Liver (tissue), 7 donors: ENCODE measurements at regions not wholly inside any gene's neighbourhood (a gene's known extent, or its start where the extent isn't known, plus 50 kb on each side); places are given as distances from the start of the nearest gene placed in this dataset.

Experiments
- DNase-seq: peaks from one replicate; pipeline ENCODE4 v3.0.0-alpha.2; 2017; ENCODE audit warnings: low spot score
- H3K27ac ChIP-seq, 2 donors: one replicate each; pipeline ENCODE4 v1.7.0; 2013; ENCODE audit warnings: inconsistent platforms in 2 of 2, low read length in 2 of 2, control low read depth in 1 of 2, low read depth in 1 of 2, mild to moderate bottlenecking in 1 of 2
- H3K27me3 ChIP-seq, 4 donors: one replicate each; pipeline versions ENCODE4 v1.6.1 to v1.7.0; 2013; ENCODE audit warnings: low read length in 3 of 4, inconsistent platforms in 1 of 4, mild to moderate bottlenecking in 1 of 4, moderate library complexity in 1 of 4; ENCODE audit not compliant: control insufficient read depth in 4 of 4, insufficient read depth in 4 of 4
- H3K36me3 ChIP-seq, 4 donors: one replicate each; pipeline versions ENCODE4 v1.6.1 to v1.7.0; 2013; ENCODE audit warnings: low read length in 3 of 4, mild to moderate bottlenecking in 3 of 4, low read depth in 1 of 4, moderate library complexity in 1 of 4; ENCODE audit not compliant: control insufficient read depth in 4 of 4, insufficient read depth in 3 of 4
- H3K4me1 ChIP-seq, 4 donors: one replicate each; pipeline versions ENCODE4 v1.6.1 to v1.7.0; 2013; ENCODE audit warnings: low read length in 3 of 4, mild to moderate bottlenecking in 3 of 4, moderate library complexity in 1 of 4; ENCODE audit not compliant: control insufficient read depth in 4 of 4, insufficient read depth in 4 of 4
- H3K4me3 ChIP-seq, 3 donors: one replicate each; pipeline versions ENCODE4 v1.6.1 to v1.7.0; 2013; ENCODE audit warnings: low read length in 3 of 3, control low read depth in 1 of 3, low read depth in 1 of 3, mild to moderate bottlenecking in 1 of 3
- H3K9ac ChIP-seq, 2 donors: one replicate each; pipeline ENCODE4 v1.7.0; 2013; ENCODE audit warnings: low read length in 2 of 2, mild to moderate bottlenecking in 2 of 2, moderate library complexity in 2 of 2, control low read depth in 1 of 2, low read depth in 1 of 2
- H3K9me3 ChIP-seq, 4 donors: one replicate each; pipeline versions ENCODE4 v1.6.1 to v1.7.0; 2013; ENCODE audit warnings: low read length in 3 of 4; ENCODE audit not compliant: control insufficient read depth in 4 of 4
- ATF3 ChIP-seq: IDR thresholded peaks from 2 replicates; pipeline ENCODE4 v1.6.1; 2016; ENCODE audit warnings: antibody characterized with exemption
- EGR1 ChIP-seq, 2 donors: IDR thresholded peaks; 2 replicates each; pipeline ENCODE4 v1.6.1; 2016 to 2018; ENCODE audit warnings: antibody characterized with exemption in 2 of 2, low read depth in 2 of 2
- FOXA1 ChIP-seq: IDR thresholded peaks from 2 replicates; pipeline ENCODE4 v1.6.1; 2016; ENCODE audit warnings: antibody characterized with exemption
- GABPA ChIP-seq, 2 donors: IDR thresholded peaks in 1 of 2; conservative IDR thresholded peaks in 1 of 2; 2 replicates each; pipeline ENCODE4 v1.6.1; 2016; ENCODE audit warnings: antibody characterized with exemption in 2 of 2, mild to moderate bottlenecking in 1 of 2, moderate library complexity in 1 of 2
- HNF4A ChIP-seq, 2 donors: conservative IDR thresholded peaks; 2 replicates each; pipeline ENCODE4 v1.6.1; 2016; ENCODE audit warnings: antibody characterized with exemption in 2 of 2, mild to moderate bottlenecking in 2 of 2
- HNF4G ChIP-seq: IDR thresholded peaks from 2 replicates; pipeline ENCODE4 v1.6.1; 2016; ENCODE audit warnings: antibody characterized with exemption
- JUND ChIP-seq, 2 donors: IDR thresholded peaks; 2 replicates each; pipeline ENCODE4 v1.6.1; 2016; ENCODE audit warnings: antibody characterized with exemption in 2 of 2
- NR2F2 ChIP-seq: IDR thresholded peaks from 2 replicates; pipeline ENCODE4 v1.6.1; 2016; ENCODE audit warnings: antibody characterized with exemption
- RAD21 ChIP-seq, 2 donors: IDR thresholded peaks; 2 replicates each; pipeline ENCODE4 v1.6.1; 2016; ENCODE audit warnings: antibody characterized with exemption in 2 of 2, mild to moderate bottlenecking in 2 of 2
- REST ChIP-seq: IDR thresholded peaks from 2 replicates; pipeline ENCODE4 v1.6.1; 2016; ENCODE audit warnings: antibody characterized with exemption, mild to moderate bottlenecking
- TAF1 ChIP-seq: conservative IDR thresholded peaks from 2 replicates; pipeline ENCODE4 v1.6.1; 2016; ENCODE audit warnings: antibody characterized with exemption, mild to moderate bottlenecking
- YY1 ChIP-seq: IDR thresholded peaks from 2 replicates; pipeline ENCODE4 v1.6.1; 2016; ENCODE audit warnings: antibody characterized with exemption, mild to moderate bottlenecking
- ZBTB33 ChIP-seq: IDR thresholded peaks from 2 replicates; pipeline ENCODE4 v1.6.1; 2016; ENCODE audit warnings: antibody characterized with exemption
- WGBS: extraction: QIAGEN DNeasy Blood & Tissue Kit; methylation state at CpG from one replicate; pipeline ENCODE4 v1.1.7; 2013; 5-methylcytosine and 5-hydroxymethylcytosine counted together
- donor health status: healthy.
- donor health status: healthy.
- donor health status: healthy.
- donor health status: healthy.

- TF ChIP-seq GABPA (IDR thresholded peaks at IDR 0.05 in 1 of 2, conservative IDR thresholded peaks at IDR 0.05 in 1 of 2) (no peak), EGR1 (IDR thresholded peaks at IDR 0.05; ENCODE audit: low read depth in 2 of 2) (no peak)
Measured at GRCh38 chr2:84204995-84205394, 254.1 kb downstream of the SUCLG1 start (continued).

- 84% methylated on average over 4 of the region's 4 CpGs for WGBS
- no peak for DNase-seq
- Histone ChIP-seq H3K27me3 (no peaks in the 10 kb centered on the region), H3K27ac (no peak overlapping the region), H3K9ac (no peak overlapping the region), H3K36me3 (no peaks in the 10 kb centered on the region), H3K4me3 (no peak overlapping the region), H3K4me1 (no peaks in the 10 kb centered on the region), H3K9me3 (no peaks in the 10 kb centered on the region)
- TF ChIP-seq NR2F2, result no peak
Measured at GRCh38 chr2:84202166-84202565, 256.9 kb downstream of the SUCLG1 start.

- no peak overlapping the region for H3K4me3 ChIP-seq
- H3K4me1 ChIP-seq, result no peaks in the 10 kb centered on the region
- H3K27me3 ChIP-seq, result no peaks in the 10 kb centered on the region
- H3K9ac ChIP-seq, result no peak overlapping the region
- DNase-seq, result no peak
- H3K9me3 ChIP-seq, result no peaks in the 10 kb centered on the region
- WGBS, result 73% methylated on average over 5 of the region's 5 CpGs
- H3K27ac ChIP-seq, result no peak overlapping the region
- H3K36me3 ChIP-seq, result no peaks in the 10 kb centered on the region
- no peak for TF ChIP-seq TAF1
Measured at GRCh38 chr2:84201158-84201557, 257.9 kb downstream of the SUCLG1 start.

- H3K36me3 ChIP-seq, result no peaks in the 10 kb centered on the region
- no peak overlapping the region for H3K4me3 ChIP-seq
- H3K27ac ChIP-seq, result no peak overlapping the region
- H3K9me3 ChIP-seq, result no peaks in the 10 kb centered on the region
- TF ChIP-seq FOXA1, result no peak
- TF ChIP-seq RAD21 (IDR thresholded peaks at IDR 0.05), result no peak
- TF ChIP-seq YY1, result no peak
- TF ChIP-seq GABPA (IDR thresholded peaks at IDR 0.05 in 1 of 2, conservative IDR thresholded peaks at IDR 0.05 in 1 of 2), result no peak
- TF ChIP-seq HNF4G, result no peak
- no peak for TF ChIP-seq ATF3
- H3K27me3 ChIP-seq, result no peaks in the 10 kb centered on the region
- H3K4me1 ChIP-seq, result no peaks in the 10 kb centered on the region
- DNase-seq, result no peak
- H3K9ac ChIP-seq, result no peak overlapping the region
- 85% methylated on average over 1 of the region's 1 CpG for WGBS
Measured at GRCh38 chr2:84197901-84198300, 261.2 kb downstream of the SUCLG1 start.

- 81% methylated on average over 3 of the region's 3 CpGs for WGBS
- no peak overlapping the region for H3K4me3 ChIP-seq
- H3K9me3 ChIP-seq, result no peaks in the 10 kb centered on the region
- H3K27me3 ChIP-seq, result no peaks in the 10 kb centered on the region
- no peaks in the 10 kb centered on the region for H3K36me3 ChIP-seq
- no peak overlapping the region for H3K27ac ChIP-seq
- no peak for DNase-seq
- no peak overlapping the region for H3K9ac ChIP-seq
- H3K4me1 ChIP-seq, result no peaks in the 10 kb centered on the region
- no peak for TF ChIP-seq ATF3
- no peak for TF ChIP-seq EGR1 (IDR thresholded peaks at IDR 0.05; ENCODE audit: low read depth in 2 of 2)
- TF ChIP-seq FOXA1, result no peak
- TF ChIP-seq JUND (IDR thresholded peaks at IDR 0.05), result no peak
- no peak for TF ChIP-seq HNF4G
- no peak for TF ChIP-seq YY1
- no peak for TF ChIP-seq REST
- no peak for TF ChIP-seq NR2F2
- TF ChIP-seq HNF4A (conservative IDR thresholded peaks at IDR 0.05), result no peak
- no peak for TF ChIP-seq ZBTB33
- no peak for TF ChIP-seq TAF1
Measured at GRCh38 chr2:84194949-84195644, 264.0 kb downstream of the SUCLG1 start.
